HG02798 (cell line): ENCODE measurements at regions not wholly inside any gene's neighbourhood (a gene's known extent, or its start where the extent isn't known, plus 50 kb on each side); places are given as distances from the start of the nearest gene placed in this dataset.
A peak's percentile ranks its signal among the peaks of the same experiment; 100 is the strongest.
"Not testable (repeated sequence)": the region's sequence is repeated elsewhere in the genome, so short reads cannot be mapped to it uniquely, and the experiment has no call there.

Experiments
- ATAC-seq: cut with Tn5 transposase; IDR thresholded peaks from one replicate; pipeline ENCODE4 v1.9.1; 2021; ENCODE audit warnings: mild to moderate bottlenecking; ENCODE audit not compliant: unreplicated experiment, poor library complexity

DNA sequence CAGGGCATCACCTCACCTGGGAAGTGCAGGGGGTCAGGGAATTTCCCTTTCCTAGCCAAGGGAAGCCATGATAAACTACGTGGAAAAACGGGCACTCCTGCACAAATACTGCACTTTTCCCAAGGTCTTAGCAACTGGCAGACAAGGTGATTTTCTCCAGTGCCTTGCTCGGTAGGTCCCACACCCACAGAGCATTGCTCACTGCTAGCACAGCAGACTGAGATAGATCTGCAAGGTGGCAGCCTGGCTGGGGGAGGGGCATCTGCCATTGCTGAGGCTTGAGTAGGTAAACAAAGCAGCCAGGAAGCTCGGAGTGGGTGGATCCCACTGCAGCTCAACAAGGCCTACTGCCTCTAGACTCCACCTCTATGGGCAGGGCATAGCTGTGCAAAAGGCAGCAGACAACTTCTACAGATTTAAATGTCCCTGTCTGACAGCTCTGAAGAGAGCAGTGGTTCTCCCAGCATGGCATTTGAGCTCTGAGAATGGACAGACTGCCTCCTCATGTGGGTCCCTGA is 111.5 kb upstream of the FIBIN start:
- not testable (repeated sequence) for ATAC-seq

GRCh38 chr11:26891501-26891900 is 102.4 kb upstream of the FIBIN start:
- ATAC-seq = peak; percentile 88

DNA sequence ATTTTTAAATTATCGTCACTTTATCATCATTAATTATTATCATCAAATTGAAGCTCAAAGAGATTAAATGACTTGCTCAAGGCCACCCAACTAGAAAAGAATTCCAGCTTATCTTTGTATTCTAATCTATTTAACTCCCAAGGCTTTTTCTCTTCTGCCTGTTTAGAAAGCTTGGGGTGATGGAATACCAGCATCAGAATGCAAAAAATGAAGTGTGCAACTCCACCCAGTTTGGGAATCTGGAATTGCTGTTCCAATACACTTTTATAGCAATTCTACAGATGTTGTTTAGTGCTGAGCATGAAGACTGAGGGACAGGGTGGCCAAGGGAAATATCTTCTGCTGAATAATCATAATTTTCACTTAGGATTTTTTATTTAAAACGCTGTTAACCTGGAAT is 97.2 kb upstream of the FIBIN start:
- no peak for ATAC-seq

- ATAC-seq = no peak
Observed at GRCh38 chr11:26898799-26899198, 95.1 kb upstream of the FIBIN start.

GRCh38 chr11:26901162-26901561 is 92.8 kb upstream of the FIBIN start:
- no peak for ATAC-seq

- ATAC-seq = no peak
Observed at GRCh38 chr11:26904132-26904531, 89.8 kb upstream of the FIBIN start.

DNA sequence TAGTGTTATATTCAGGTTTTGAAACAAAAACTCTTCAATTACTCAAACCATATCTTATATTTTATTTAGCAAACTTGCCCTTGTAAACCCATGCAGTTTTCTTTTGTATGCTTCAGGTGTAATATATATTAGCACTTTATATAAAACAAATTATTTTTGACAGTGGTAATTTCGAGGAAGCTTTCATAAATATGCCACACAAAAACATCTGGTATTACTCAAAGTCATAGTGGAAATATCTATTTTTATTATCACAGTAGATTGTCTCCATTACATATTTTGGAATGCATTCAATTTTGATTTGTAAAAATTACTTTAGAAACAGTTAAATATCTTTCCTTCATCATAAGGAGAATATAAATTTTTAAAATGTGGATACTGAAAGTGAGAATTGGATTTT is 89.1 kb upstream of the FIBIN start:
- no peak for ATAC-seq

GRCh38 chr11:26905368-26905767 is 88.5 kb upstream of the FIBIN start:
- ATAC-seq = no peak

DNA sequence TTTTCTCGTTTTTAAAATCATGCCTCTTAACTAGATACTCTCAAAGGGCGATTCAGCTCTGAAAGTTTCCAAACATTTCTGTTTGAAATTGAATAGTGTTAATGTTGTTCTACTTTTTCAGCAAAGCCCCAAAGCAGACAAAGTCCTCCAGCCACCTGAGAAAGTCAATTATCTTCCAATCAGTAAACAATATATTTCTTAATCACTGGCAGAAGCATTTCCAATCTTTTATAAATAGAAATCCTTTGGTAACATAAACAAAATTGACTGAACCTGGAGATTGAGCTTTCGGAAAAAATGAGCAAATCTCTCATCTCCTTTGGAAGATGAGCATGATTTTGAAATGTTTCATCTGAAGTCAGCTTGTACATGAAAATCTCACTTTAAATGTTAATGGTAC is 84.4 kb upstream of the FIBIN start:
- ATAC-seq = no peak

GRCh38 chr11:26909991-26910591 is 83.8 kb upstream of the FIBIN start:
- ATAC-seq = no peak

DNA sequence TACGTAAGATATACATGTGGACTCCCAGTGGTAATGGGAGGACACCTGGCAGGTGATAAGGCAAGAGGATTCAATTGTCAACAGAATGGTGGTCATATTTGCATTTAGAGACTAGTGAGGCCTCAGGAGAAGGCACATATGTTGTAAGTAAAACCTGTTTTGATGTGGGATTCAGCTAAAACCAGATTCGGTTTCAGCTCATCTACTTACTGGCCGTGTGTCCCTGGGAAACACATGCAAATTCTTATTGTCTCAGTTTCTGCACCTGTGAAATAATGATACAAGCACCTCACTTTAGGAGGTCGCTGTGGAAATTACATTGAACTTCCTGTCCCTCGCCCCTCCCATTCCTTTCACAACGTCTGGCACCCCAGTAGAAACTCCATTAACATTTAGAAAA is 78.9 kb upstream of the FIBIN start:
- peak; percentile 95 for ATAC-seq

DNA sequence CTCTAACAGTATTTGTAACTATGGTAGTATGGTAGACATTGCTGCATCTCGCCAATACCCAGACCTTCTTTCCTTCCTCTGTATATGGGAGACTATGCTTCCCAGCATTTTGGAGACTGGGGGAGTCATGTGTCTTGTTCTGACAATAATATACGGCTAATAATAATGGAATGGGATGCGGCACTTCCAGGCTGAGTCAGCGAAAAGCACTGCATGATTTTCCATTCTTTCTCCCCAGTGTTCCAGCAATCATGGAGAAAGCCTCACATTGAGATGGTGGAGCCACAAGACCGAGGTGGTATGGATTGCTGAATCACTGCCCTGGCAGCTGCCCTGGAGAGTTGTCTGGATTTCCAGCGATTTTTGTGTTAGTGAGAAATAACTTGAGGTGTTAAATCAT is 77.1 kb upstream of the FIBIN start:
- ATAC-seq = no peak

DNA sequence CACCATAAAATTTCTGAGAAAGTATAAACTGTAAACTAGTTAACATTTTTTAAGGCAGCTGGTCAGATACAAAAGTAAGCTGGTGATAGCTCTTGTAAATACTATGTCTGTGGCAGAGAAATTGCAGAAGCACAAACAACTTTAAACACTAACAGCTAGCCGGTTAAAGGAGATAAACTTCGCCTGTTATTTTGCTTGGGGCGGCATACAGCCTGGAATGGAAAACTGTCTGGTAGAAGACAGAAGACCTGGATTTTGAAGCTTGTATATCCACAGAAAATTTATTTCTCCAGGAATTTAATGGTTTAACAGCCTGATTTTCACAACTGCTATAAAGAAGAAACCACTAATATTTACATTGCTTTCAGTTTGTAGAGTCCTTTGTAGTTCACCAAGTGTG is 65.3 kb upstream of the FIBIN start:
- no peak for ATAC-seq

DNA sequence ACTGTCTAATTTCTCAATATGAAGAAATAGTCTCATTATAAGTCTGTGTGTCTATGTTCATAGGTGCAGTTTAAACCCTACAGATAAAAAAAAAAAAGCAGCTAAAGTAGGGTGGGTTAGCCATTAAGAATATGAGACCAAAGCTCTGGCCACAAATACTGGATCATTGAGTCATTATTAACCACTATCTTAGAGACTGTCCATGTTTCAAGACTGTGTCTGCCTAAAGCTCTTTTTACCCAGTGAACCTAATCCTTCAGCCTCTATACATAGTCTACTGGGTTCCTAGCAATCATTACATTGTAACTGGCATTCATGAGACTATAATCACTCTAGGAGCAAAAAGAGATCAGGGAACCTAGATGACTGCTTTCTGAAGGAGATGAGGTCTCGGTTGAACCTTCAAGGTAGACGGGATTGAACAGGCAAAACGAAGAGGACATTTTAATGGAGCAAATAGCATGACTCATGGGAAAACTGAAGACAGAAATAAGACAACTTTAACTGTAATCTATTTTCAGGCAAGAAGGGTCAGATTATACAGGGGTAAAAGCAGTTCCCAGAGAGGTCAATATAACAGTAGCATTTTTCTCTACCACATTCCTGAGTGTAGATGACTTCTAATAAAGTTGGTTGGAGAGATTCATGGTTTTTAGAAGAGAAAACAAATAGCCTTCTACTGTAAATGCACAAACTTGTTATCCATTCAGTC is 64.0 kb upstream of the FIBIN start:
- ATAC-seq = no peak

DNA sequence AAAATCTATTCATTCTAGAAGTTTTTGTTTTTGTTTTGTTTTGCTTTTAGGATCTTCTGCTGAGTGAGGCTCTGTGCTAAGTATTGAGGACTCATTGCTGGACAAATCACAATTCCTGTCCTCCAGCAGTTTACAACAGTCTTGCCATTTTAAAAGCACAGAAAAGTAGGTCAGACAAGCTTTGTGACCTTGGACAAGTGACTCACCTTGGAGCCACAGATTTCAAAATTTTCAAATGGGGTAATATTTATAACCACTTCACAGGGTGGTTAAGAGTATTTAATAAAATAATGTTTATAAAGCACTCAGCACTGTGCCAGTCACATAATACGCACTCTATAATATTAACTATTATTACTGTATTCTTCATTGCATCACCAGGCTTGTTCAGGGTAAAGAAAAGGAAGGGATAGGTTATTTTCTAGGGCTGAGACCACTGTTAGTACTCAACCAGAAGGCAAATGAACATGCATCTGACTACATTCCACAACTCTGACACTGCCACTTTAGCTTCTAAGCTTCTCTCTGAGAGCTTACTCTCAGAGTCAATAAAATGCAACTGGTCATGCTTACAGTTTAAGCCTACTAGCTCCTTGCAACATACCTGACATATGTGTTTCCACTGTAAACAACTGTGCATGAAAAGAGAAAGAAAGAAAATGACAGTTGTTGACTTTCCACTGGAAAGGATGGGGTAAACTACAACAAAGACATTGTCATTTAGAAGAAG is 63.2 kb upstream of the FIBIN start:
- no peak for ATAC-seq

DNA sequence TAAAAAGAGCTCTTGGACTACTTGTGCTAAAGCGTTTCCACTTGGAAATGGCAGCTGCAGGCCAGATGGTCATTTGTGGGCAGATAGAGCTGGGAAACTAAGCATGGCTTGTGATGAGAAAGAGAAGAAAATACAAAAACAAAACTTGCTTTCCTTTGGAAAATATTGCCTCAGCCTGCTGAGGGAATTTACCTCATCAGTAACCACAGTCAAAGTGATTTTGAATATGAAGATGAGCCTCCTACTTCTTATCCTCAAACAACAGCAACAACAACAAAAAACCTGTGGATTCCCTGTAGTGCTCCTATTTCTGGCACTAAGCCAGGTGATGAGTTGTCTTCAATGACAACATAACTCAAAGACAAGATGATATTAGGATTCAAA is 62.7 kb upstream of the FIBIN start:
- ATAC-seq = no peak

DNA sequence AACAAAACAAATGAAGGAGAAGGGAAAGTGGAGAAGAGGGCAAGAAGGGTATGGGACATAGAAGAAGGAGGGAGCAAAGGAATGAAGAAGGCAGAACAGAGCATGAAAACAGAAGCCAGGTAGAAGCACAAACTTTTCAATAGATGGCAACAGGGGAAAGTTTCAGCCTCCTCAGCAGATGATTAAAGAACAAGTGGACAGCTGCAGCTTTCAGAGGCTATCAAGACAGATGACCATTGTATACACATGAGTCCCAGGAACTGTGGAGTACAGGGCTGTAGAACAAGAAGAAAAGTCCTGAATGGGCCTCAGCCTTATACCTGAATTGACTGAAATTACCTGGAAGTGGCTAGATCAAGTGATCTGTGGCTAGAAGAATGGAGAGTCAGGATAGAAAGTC is 62.0 kb upstream of the FIBIN start:
- no peak for ATAC-seq

DNA sequence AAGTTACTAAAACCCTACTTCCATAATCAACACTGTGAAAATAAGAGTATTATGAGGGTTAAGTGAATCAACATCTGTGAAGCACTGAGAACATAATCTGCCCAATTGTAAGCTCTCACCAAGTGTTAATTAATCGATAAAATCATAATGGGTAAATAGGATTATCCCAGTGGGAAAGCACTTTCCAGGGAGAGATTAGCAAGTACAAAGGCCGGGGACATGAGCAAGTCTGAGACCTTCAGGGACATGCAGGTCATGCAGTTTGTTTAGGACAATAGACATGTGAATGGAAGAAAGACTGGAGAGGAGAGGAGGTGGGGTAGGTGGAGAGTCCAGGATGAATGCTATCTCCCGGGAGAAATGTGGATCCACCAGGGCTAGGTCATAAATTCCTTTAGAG is 57.8 kb upstream of the FIBIN start:
- no peak for ATAC-seq

- no peak for ATAC-seq
Observed at GRCh38 chr11:26937386-26937785, 56.5 kb upstream of the FIBIN start.

- not testable (repeated sequence) for ATAC-seq
Observed at GRCh38 chr11:26940501-26940900, 53.4 kb upstream of the FIBIN start.

DNA sequence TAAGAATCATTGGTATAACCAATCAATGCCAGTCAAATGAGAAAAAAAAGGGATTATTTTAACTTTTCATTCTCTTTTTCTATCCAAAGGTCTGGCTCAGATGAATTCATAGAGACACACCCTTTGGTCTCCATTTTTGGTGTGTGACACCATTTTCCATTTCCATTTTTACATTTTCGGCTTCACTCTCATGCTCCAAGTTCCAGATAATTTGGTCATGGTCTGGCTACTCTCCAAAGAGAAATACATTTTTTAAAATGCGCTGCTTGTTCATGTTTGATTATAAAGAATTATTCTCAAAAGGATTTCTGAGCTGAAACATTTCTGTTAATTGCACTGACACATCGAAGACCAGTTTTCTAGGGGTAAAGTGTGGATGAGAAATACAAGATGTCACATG is 51.6 kb upstream of the FIBIN start:
- no peak for ATAC-seq
